ENCODE measurements at regions not wholly inside any gene's neighbourhood (a gene's known extent, or its start where the extent isn't known, plus 50 kb on each side); places are given as distances from the start of the nearest gene placed in this dataset.

GRCh38 chr10:110375121-110375520 is 70.4 kb upstream of the SMNDC1 start:
- no peak for DNase-seq

- no peak for DNase-seq
Observed at GRCh38 chr10:110376021-110376766, 71.5 kb upstream of the SMNDC1 start.

GRCh38 chr10:110376767-110377160 is 72.0 kb upstream of the SMNDC1 start:
- no peak for DNase-seq

GRCh38 chr10:110378006-110378405 is 73.3 kb upstream of the SMNDC1 start:
- no peak for DNase-seq

GRCh38 chr10:110378533-110379108 is 73.9 kb upstream of the SMNDC1 start:
- DNase-seq, result no peak

- no peak for DNase-seq
Observed at GRCh38 chr10:110379831-110380230, 75.1 kb upstream of the SMNDC1 start.

- DNase-seq, result no peak
Observed at GRCh38 chr10:110380293-110380692, 75.6 kb upstream of the SMNDC1 start.

GRCh38 chr10:110382695-110383094 is 78.0 kb upstream of the SMNDC1 start:
- DNase-seq, result no peak

- DNase-seq, result no peak
Observed at GRCh38 chr10:110387617-110387982, 82.9 kb upstream of the SMNDC1 start.

- no peak for DNase-seq
Observed at GRCh38 chr10:110387983-110388686, 83.4 kb upstream of the SMNDC1 start.

GRCh38 chr10:110388687-110389052 is 84.0 kb upstream of the SMNDC1 start:
- no peak for DNase-seq

- DNase-seq, result no peak
Observed at GRCh38 chr10:110389255-110389654, 84.5 kb upstream of the SMNDC1 start.

- no peak for DNase-seq
Observed at GRCh38 chr10:110391541-110391940, 86.8 kb upstream of the SMNDC1 start.

GRCh38 chr10:110392121-110392520 is 87.4 kb upstream of the SMNDC1 start:
- DNase-seq, result no peak

GRCh38 chr10:110392868-110393740 is 88.4 kb upstream of the SMNDC1 start:
- DNase-seq, result no peak

- no peak for DNase-seq
Observed at GRCh38 chr10:110393866-110394265, 89.1 kb upstream of the SMNDC1 start.

- no peak for DNase-seq
Observed at GRCh38 chr10:110394296-110394695, 89.6 kb upstream of the SMNDC1 start.

- DNase-seq, result no peak
Observed at GRCh38 chr10:110394898-110395297, 90.2 kb upstream of the SMNDC1 start.

GRCh38 chr10:110395350-110396283 is 90.9 kb upstream of the SMNDC1 start:
- peak in 1 of 5 donors; percentile 62 for DNase-seq

GRCh38 chr10:110396284-110396651 is 91.5 kb upstream of the SMNDC1 start:
- no peak for DNase-seq

- no peak for DNase-seq
Observed at GRCh38 chr10:110397856-110398255, 93.1 kb upstream of the SMNDC1 start.

Measured in T-helper 1 cell (primary cell).